Gastrocnemius medialis (tissue), 4 donors: ENCODE measurements at regions not wholly inside any gene's neighbourhood (a gene's known extent, or its start where the extent isn't known, plus 50 kb on each side); places are given as distances from the start of the nearest gene placed in this dataset.

Experiments
- ATAC-seq, 2 donors: fragments of 150-250 bp; one replicate each; pipeline ENCODE4 v1.9.1; 2016
- DNase-seq, 2 donors: peaks; one replicate each; pipeline ENCODE4 v3.0.0-alpha.2; 2019
- H3K27ac ChIP-seq, 4 donors: fragments of 200-600 bp; sonication (generic); 1 replicate in 1 of 4; 2 replicates in 3 of 4; pipeline ENCODE4 v1.5.1; 2016 to 2018; ENCODE audit warnings: mild to moderate bottlenecking in 2 of 4, moderate library complexity in 1 of 4
- H3K27me3 ChIP-seq, 3 donors: fragments of 200-600 bp; sonication (generic) in 2 of 3; 1 replicate in 1 of 3; 2 replicates in 2 of 3; pipeline versions ENCODE4 v1.5.1 to v1.6.0; 2016 to 2019; ENCODE audit warnings: mild to moderate bottlenecking in 1 of 3, moderate library complexity in 1 of 3
- H3K36me3 ChIP-seq, 2 donors: fragments of 200-600 bp; sonication (generic) in 1 of 2; one replicate each; pipeline ENCODE4 v1.5.1; 2017 to 2018
- H3K4me1 ChIP-seq, 2 donors: fragments of 200-600 bp; sonication (generic) in 1 of 2; one replicate each; pipeline ENCODE4 v1.5.1; 2016 to 2017; ENCODE audit warnings: mild to moderate bottlenecking in 2 of 2
- H3K4me3 ChIP-seq, 4 donors: fragments of 200-600 bp; sonication (generic) in 3 of 4; 1 replicate in 1 of 4; 2 replicates in 3 of 4; pipeline ENCODE4 v1.5.1; 2016 to 2019; ENCODE audit warnings: mild to moderate bottlenecking in 2 of 4
- H3K9me3 ChIP-seq, 3 donors: fragments of 200-600 bp; sonication (generic) in 2 of 3; 1 replicate in 1 of 3; 2 replicates in 2 of 3; pipeline ENCODE4 v1.5.1; 2016 to 2019
- CTCF ChIP-seq, 5 experiments: fragments of 450-650 bp in 3 of 5; fragments of 200-600 bp in 2 of 5; sonication (generic) in 2 of 5; IDR thresholded peaks in 4 of 5; conservative IDR thresholded peaks in 1 of 5; 1 replicate in 4 of 5; 2 replicates in 1 of 5; pipeline ENCODE4 v1.5.1; 2016 to 2019; ENCODE audit warnings: antibody characterized with exemption in 5 of 5, mild to moderate bottlenecking in 3 of 5, moderate library complexity in 3 of 5
- POLR2A ChIP-seq, 2 donors: fragments of 450-650 bp; IDR thresholded peaks; one replicate each; pipeline ENCODE4 v1.6.1; 2017; ENCODE audit warnings: antibody characterized with exemption in 2 of 2, mild to moderate bottlenecking in 2 of 2, moderate library complexity in 2 of 2
- in situ Hi-C, 4 donors: fragments of 200-750 bp; cut with MboI; loops; one replicate each; pipeline versions ENCODE4 v1.15.0 to v1.8.0; 2017; ENCODE audit warnings: low sequenced_read_pairs in 4 of 4
- intact Hi-C: fragments of 100-400 bp; cut with DNase I; formaldehyde crosslinking; loops from one replicate; pipeline ENCODE4 v1.15.1; 2023; ENCODE audit warnings: low total_unique reads

- TF ChIP-seq CTCF (IDR thresholded peaks at IDR 0.05 in 4 of 5, conservative IDR thresholded peaks at IDR 0.05 in 1 of 5) (no peak), POLR2A (IDR thresholded peaks at IDR 0.05) (no peak)
- H3K9me3 ChIP-seq, result no peaks in the 10 kb centered on the region
- H3K4me1 ChIP-seq, result peaks cover 0 to 3% of the 10 kb centered on the region in 2 donors
- no peak overlapping the region for H3K4me3 ChIP-seq
- H3K27ac ChIP-seq, result no peak overlapping the region
- no peak for ATAC-seq
- intact Hi-C loops, result no loop called here
- in situ Hi-C loops, result no loop called here
- H3K27me3 ChIP-seq, result peaks cover 0 to 2% (median 0%) of the 10 kb centered on the region in 3 donors
- no peak for DNase-seq
- H3K36me3 ChIP-seq, result no peaks in the 10 kb centered on the region
These were observed 153.3 kb upstream of the PARP11 start for GRCh38 chr12:4026517-4026916.

GRCh38 chr12:4026020-4026358, 152.8 kb upstream of the PARP11 start:
- intact Hi-C loops (no loop called here), in situ Hi-C loops (no loop called here)
- no peaks in the 10 kb centered on the region for H3K36me3 ChIP-seq
- no peak for DNase-seq
- no peak for ATAC-seq
- no peaks in the 10 kb centered on the region for H3K9me3 ChIP-seq
- H3K4me3 ChIP-seq, result no peak overlapping the region
- peaks cover 0 to 2% (median 0%) of the 10 kb centered on the region in 3 donors for H3K27me3 ChIP-seq
- TF ChIP-seq CTCF (IDR thresholded peaks at IDR 0.05 in 4 of 5, conservative IDR thresholded peaks at IDR 0.05 in 1 of 5), result no peak
- no peak for TF ChIP-seq POLR2A (IDR thresholded peaks at IDR 0.05)
- H3K27ac ChIP-seq, result no peak overlapping the region
- peaks cover 0 to 3% of the 10 kb centered on the region in 2 donors for H3K4me1 ChIP-seq

- Histone ChIP-seq H3K4me1 (no peaks in the 10 kb centered on the region), H3K9me3 (no peaks in the 10 kb centered on the region), H3K27me3 (peaks cover 0 to 2% (median 0%) of the 10 kb centered on the region in 3 donors), H3K4me3 (no peak overlapping the region), H3K36me3 (no peaks in the 10 kb centered on the region), H3K27ac (no peak overlapping the region)
- DNase-seq, result no peak
- intact Hi-C loops, result no loop called here
- no peak for TF ChIP-seq CTCF (IDR thresholded peaks at IDR 0.05 in 4 of 5, conservative IDR thresholded peaks at IDR 0.05 in 1 of 5)
- no peak for TF ChIP-seq POLR2A (IDR thresholded peaks at IDR 0.05)
- in situ Hi-C loops, result no loop called here
- ATAC-seq, result no peak
These were observed 152.2 kb upstream of the PARP11 start for GRCh38 chr12:4025181-4026019.

- Histone ChIP-seq H3K4me1 (no peaks in the 10 kb centered on the region), H3K36me3 (no peaks in the 10 kb centered on the region), H3K9me3 (no peaks in the 10 kb centered on the region), H3K4me3 (no peak overlapping the region), H3K27me3 (peaks cover 0 to 2% (median 0%) of the 10 kb centered on the region in 3 donors), H3K27ac (no peak overlapping the region)
- in situ Hi-C loops, result no loop called here
- TF ChIP-seq POLR2A (IDR thresholded peaks at IDR 0.05), result no peak
- TF ChIP-seq CTCF (IDR thresholded peaks at IDR 0.05 in 4 of 5, conservative IDR thresholded peaks at IDR 0.05 in 1 of 5), result no peak
- DNase-seq, result no peak
- intact Hi-C loops, result no loop called here
- ATAC-seq, result no peak
These were observed 151.5 kb upstream of the PARP11 start for GRCh38 chr12:4024701-4025100.
